GM12878 (cell line): ENCODE measurements at regions not wholly inside any gene's neighbourhood (a gene's known extent, or its start where the extent isn't known, plus 50 kb on each side); places are given as distances from the start of the nearest gene placed in this dataset.

Experiments
- ATF2 ChIP-seq: IDR thresholded peaks from 2 replicates; pipeline ENCODE4 v1.6.1; 2012; ENCODE audit warnings: low read length, inconsistent platforms
- CEBPB ChIP-seq, 2 experiments: fragments of 150-350 bp in 1 of 2; IDR thresholded peaks; 2 replicates each; pipeline ENCODE4 v1.6.1; 2012 to 2014; ENCODE audit warnings: low read depth in 2 of 2, low read length in 2 of 2, borderline replicate concordance in 1 of 2, inconsistent platforms in 1 of 2
- CTCF ChIP-seq, 3 experiments: IDR thresholded peaks in 2 of 3; conservative IDR thresholded peaks in 1 of 3; 2 replicates each; pipeline ENCODE4 v1.5.1; 2011; ENCODE audit warnings: low read depth in 3 of 3, low read length in 3 of 3, mild to moderate bottlenecking in 3 of 3, control low read depth in 2 of 3, moderate library complexity in 2 of 3, inconsistent platforms in 1 of 3, mixed read lengths in 1 of 3; ENCODE audit not compliant: control insufficient read depth in 2 of 3, insufficient read depth in 1 of 3; ENCODE audit errors: extremely low read depth in 1 of 3

- TF ChIP-seq ATF2 (no peak), CEBPB (IDR thresholded peaks at IDR 0.05; ENCODE audit: borderline replicate concordance in 1 of 2, low read depth in 2 of 2, low read length in 2 of 2) (no peak), CTCF (IDR thresholded peaks at IDR 0.05 in 2 of 3, conservative IDR thresholded peaks at IDR 0.05 in 1 of 3; ENCODE audit: control insufficient read depth in 2 of 3, extremely low read depth in 1 of 3, insufficient read depth in 1 of 3, low read depth in 3 of 3, low read length in 3 of 3) (no peak)
Observed at GRCh38 chr3:159664006-159664405, 324.6 kb upstream of the IL12A start.
